WI38 (cell line): ENCODE measurements at regions not wholly inside any gene's neighbourhood (a gene's known extent, or its start where the extent isn't known, plus 50 kb on each side); places are given as distances from the start of the nearest gene placed in this dataset.

ENCODE experiments used
- H3K4me3 ChIP-seq: 2 replicates; pipeline ENCODE4 v1.5.1; 2011; ENCODE audit warnings: low read depth, mild to moderate bottlenecking, control low read depth, low read length
- TF ChIP-seq, protein P1 (sequence below): IDR thresholded peaks from 2 replicates; pipeline ENCODE4 v1.5.1; 2012; ENCODE audit warnings: low read depth, mild to moderate bottlenecking, control low read depth, low read length

DNA sequence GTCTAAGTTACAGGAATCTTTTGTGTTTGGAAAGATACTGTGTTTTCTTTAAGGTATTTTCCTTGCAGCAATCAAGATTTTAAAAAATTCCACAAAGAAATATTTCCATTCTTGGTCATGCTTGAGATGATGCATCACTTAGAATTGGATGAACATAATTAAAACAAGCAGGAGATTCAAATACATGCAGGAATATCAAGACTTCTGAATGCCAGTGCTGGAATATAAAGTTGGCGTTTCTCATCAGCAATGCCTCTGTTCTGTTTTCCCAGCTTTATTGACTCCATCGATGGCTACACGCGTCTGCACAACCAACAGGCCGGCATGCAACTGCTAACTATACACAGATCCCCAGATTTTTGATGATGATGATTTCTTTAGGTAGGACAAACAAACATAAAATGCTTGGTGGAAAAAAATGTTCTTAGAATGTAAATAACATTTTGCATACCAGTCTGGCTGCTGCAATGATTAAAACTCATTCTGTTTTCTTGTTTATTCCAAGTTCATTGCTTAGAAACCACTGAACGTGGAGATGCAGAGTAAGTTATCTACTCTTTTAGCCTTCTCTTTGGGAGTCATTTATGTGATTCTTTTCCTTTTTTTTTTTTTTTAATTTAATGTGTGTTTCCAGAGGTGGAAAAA, 91.3 kb upstream of the FAM171A1 start:
- TF ChIP-seq, protein P1, sequence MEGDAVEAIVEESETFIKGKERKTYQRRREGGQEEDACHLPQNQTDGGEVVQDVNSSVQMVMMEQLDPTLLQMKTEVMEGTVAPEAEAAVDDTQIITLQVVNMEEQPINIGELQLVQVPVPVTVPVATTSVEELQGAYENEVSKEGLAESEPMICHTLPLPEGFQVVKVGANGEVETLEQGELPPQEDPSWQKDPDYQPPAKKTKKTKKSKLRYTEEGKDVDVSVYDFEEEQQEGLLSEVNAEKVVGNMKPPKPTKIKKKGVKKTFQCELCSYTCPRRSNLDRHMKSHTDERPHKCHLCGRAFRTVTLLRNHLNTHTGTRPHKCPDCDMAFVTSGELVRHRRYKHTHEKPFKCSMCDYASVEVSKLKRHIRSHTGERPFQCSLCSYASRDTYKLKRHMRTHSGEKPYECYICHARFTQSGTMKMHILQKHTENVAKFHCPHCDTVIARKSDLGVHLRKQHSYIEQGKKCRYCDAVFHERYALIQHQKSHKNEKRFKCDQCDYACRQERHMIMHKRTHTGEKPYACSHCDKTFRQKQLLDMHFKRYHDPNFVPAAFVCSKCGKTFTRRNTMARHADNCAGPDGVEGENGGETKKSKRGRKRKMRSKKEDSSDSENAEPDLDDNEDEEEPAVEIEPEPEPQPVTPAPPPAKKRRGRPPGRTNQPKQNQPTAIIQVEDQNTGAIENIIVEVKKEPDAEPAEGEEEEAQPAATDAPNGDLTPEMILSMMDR = no peak
- H3K4me3 ChIP-seq = no peak overlapping the region

DNA sequence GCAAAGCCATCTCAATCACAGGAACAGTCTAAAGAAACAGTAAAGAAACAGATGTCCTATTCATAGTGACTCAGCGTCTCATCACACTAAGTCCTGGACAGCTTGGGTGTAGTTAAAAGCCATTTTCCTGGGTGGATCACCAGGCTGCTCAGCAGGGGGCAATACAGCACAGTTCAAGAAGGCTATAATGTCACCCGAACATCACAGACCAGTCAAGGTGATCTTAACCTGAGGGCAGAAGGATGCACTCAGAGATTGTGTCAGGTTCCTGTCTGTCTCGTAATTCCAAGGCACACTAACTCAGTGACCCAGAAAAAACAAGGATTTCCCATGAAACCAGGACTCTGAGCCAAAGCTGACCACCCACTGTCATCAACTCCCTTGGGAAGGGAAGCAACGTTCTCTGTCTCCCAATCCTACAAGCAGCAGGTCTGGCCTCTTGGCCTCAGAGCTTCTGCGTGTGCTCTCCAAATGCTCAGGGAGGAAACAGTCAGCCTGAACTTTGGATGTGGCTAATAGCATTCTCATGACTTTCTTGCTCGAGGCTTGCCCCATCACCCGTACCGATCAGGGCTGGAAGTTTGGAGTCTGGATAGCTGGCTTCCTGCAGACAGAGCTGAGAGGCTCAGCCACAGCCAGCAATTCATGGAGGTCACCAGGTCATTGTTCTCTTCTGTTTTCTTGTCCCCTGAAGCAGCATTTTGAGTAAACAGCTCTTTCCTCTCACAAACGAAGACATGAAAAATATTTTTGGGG, 90.4 kb upstream of the FAM171A1 start:
- TF ChIP-seq, protein P1 = peak; percentile 59
- no peak overlapping the region for H3K4me3 ChIP-seq

DNA sequence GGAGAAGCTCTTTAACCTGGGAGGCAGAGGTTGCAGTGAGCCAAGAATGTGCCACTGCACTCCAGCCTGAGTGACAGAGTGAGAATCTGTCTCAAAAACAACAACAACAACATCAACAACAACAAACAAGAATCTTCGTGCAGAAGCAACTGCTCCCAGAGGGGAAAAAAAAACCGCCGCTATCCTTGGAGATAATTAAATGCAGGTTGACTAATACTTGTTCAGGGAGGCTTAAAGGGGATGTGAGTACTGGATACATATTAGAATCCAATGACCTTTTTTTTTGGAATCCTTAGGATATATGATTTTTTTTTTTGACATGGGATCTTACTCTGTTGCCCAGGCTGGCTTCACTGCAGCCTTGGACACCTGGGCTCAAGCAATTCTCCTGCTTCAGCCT, 89.6 kb upstream of the FAM171A1 start:
- no peak overlapping the region for H3K4me3 ChIP-seq
- TF ChIP-seq, protein P1 = no peak

DNA sequence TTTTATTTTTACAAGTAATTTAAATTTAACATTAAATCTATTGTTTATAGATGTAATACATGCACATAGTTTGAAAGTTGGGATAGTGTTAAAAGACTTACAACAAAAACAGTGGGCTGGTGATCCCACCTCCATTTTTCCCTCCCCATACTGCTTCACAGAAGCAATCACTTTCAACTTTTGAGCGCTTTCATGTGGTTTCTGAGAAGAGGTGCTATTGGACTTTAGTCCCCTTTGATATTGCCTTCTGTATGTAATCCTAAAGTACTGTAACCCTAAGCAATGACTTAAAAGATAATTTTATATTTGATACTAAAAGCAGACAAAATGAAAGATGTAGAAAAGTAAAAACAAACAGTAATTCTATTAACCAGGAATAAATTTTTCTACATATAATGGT, 88.1 kb upstream of the FAM171A1 start:
- TF ChIP-seq, protein P1 = no peak
- H3K4me3 ChIP-seq = no peak overlapping the region

DNA sequence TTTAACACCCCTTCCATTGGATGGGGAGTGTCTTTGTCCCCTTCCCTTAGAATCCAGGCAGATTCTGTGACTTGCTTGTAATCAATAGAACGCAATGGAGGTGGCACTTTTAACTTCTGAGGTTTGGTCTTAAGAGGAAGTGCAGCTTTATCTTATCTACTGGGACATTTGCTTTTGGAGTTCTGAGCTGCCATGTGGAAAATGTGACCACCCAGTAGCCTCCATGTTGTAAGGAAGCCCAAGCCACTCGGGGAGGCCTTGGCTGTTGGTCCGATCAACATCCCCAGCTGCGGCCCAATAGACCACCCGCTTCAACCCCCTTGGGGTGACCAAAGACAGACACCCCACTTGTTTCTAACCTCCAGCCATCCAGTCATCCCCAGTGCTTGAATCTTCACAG, 86.3 kb upstream of the FAM171A1 start:
- no peak overlapping the region for H3K4me3 ChIP-seq
- TF ChIP-seq, protein P1 = no peak

DNA sequence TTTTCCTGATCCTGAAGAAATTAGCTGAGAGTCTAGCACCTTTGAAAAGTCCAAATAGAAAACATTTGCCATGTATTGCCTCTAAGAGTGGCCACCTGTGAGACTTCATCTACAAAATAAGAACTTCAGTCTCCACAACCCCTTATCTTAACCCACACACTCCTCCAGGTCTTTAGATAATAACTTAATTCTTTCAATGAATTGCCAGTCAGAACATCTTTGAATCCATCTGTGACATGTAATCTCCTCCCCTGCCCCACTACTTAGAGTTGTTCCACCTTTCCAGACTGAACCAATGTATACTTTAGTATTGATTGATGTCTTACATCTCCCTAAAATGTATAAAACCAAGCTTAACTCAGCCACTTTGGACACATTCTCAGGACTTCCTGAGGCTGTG, 84.4 kb upstream of the FAM171A1 start:
- TF ChIP-seq, protein P1 = no peak
- no peak overlapping the region for H3K4me3 ChIP-seq

DNA sequence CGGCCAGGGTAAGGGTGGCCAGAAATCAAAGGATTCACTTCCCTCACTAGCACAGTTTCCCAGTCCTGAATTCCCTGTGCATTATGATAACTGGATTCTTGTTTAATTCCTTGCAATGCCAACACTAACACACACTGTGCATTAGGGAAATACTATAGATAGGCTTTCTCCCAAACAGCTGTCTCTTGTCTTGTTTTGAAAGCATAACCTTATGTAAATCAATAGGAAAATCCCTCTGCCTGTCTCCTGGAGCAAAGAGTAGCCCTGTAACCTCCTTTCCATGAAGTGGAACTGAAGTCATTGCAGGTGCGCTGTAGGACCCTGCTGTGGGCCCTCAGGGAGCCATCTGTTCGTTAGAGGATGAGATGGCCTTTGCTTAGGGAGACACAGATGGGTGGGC, 82.8 kb upstream of the FAM171A1 start:
- H3K4me3 ChIP-seq = no peak overlapping the region
- TF ChIP-seq, protein P1 = no peak
